ENCODE measurements at regions not wholly inside any gene's neighbourhood (a gene's known extent, or its start where the extent isn't known, plus 50 kb on each side); places are given as distances from the start of the nearest gene placed in this dataset.

GRCh38 chr9:89738137-89738932 lies 133.5 kb downstream of the GADD45G start:
- TF ChIP-seq CTCF (conservative IDR thresholded peaks at IDR 0.05; ENCODE audit: low read length), result peak; percentile 24; the same call in 1 of the 2 replicates
- TF ChIP-seq EZH2phosphoT487 (IDR thresholded peaks at IDR 0.05; ENCODE audit: borderline replicate concordance, low read depth, low read length), result no peak

All from OCI-LY7 (cell line).